HL-60 (cell line): ENCODE measurements at regions not wholly inside any gene's neighbourhood (a gene's known extent, or its start where the extent isn't known, plus 50 kb on each side); places are given as distances from the start of the nearest gene placed in this dataset.

Experiments
- POLR2AphosphoS5 ChIP-seq: IDR thresholded peaks from 2 replicates; pipeline ENCODE4 v1.6.1; 2012; ENCODE audit warnings: low read depth
- TF ChIP-seq, protein P1 (sequence below): IDR thresholded peaks from one replicate; pipeline ENCODE4 v1.5.1; 2011; ENCODE audit warnings: low read length, control low read depth, inconsistent platforms; ENCODE audit not compliant: insufficient read depth

DNA sequence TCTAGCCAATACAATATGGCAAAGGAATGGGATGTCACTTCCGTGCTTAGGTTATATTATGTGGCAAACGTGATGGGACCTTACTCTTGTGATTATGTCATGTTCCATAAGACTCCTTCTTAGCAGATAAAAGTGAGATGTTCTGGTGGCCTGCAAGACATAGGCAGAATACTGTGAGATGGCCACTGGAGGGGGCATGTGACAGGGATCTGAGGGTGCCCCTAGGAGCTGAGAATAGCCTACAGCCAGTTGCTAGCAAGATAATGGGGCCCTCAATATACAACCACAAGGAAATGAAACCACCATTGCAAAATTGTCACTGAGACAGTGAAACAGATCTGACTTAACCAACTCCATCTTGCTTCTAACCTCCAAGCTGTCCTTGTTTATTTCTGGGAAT is 151.4 kb upstream of the SSTR1 start:
- no peak for TF ChIP-seq POLR2AphosphoS5
- TF ChIP-seq, protein P1, sequence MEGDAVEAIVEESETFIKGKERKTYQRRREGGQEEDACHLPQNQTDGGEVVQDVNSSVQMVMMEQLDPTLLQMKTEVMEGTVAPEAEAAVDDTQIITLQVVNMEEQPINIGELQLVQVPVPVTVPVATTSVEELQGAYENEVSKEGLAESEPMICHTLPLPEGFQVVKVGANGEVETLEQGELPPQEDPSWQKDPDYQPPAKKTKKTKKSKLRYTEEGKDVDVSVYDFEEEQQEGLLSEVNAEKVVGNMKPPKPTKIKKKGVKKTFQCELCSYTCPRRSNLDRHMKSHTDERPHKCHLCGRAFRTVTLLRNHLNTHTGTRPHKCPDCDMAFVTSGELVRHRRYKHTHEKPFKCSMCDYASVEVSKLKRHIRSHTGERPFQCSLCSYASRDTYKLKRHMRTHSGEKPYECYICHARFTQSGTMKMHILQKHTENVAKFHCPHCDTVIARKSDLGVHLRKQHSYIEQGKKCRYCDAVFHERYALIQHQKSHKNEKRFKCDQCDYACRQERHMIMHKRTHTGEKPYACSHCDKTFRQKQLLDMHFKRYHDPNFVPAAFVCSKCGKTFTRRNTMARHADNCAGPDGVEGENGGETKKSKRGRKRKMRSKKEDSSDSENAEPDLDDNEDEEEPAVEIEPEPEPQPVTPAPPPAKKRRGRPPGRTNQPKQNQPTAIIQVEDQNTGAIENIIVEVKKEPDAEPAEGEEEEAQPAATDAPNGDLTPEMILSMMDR = no peak
